ENCODE measurements at regions not wholly inside any gene's neighbourhood (a gene's known extent, or its start where the extent isn't known, plus 50 kb on each side); places are given as distances from the start of the nearest gene placed in this dataset.

DNA sequence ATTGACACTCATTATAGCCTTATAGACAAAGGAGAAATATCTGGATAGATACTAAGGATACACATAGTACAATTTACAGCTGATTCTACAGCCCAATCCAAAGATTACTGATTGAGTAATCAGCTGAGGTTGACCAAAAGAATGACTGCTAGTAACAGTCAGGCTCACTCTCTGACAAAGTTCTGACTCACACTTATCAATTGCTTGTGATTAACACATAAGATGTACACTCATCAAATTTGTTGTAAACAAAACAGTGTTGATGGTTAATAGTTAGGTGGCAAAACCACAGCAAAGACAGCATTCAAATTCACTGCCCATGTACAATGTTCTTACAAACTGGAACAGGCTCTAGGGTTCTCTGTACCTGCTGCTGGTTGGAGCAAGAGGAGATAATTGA lies 422.7 kb downstream of the TLE1 start:
- no peak for TF ChIP-seq ATF2 (IDR thresholded peaks at IDR 0.05; ENCODE audit: low read length)
- no peak for TF ChIP-seq CTCF (IDR thresholded peaks at IDR 0.05; ENCODE audit: control extremely low read depth in 1 of 3, insufficient read depth in 1 of 3, low read depth in 1 of 3, low read length in 3 of 3)
- no peak for TF ChIP-seq ZNF274 (IDR thresholded peaks at IDR 0.05; ENCODE audit: borderline replicate concordance, extremely low read depth, low read length)
- no peak for TF ChIP-seq POLR2A (IDR thresholded peaks at IDR 0.05; ENCODE audit: control extremely low read depth in 1 of 2, low read depth in 2 of 2, low read length in 2 of 2)
- no peak for TF ChIP-seq ATF3 (IDR thresholded peaks at IDR 0.05; ENCODE audit: insufficient read depth, low read depth, low read length)
- TF ChIP-seq HDAC6 (IDR thresholded peaks at IDR 0.05; ENCODE audit: low read depth, low read length) = no peak
